BJ (cell line): ENCODE measurements at regions not wholly inside any gene's neighbourhood (a gene's known extent, or its start where the extent isn't known, plus 50 kb on each side); places are given as distances from the start of the nearest gene placed in this dataset.

Source experiments
- CTCF ChIA-PET: fragments of 350-600 bp; formaldehyde crosslinking; extraction: SDS; loops from one replicate; lab custom pipeline; 2021; ENCODE audit warnings: antibody characterized with exemption, inconsistent platforms; lab: Yijun Ruan, JAX
- POLR2A ChIA-PET: fragments of 300-600 bp; sonication (Branson Sonifier 250); formaldehyde crosslinking; extraction: SDS; loops from one replicate; lab custom pipeline; 2021; ENCODE audit warnings: antibody characterized with exemption; lab: Charles Lee
- DNase-seq: peaks from one replicate; pipeline ENCODE4 v3.0.0-alpha.2; 2011; ENCODE audit warnings: low read depth
- H3K27me3 ChIP-seq: 2 replicates; pipeline ENCODE4 v1.6.0; 2011; ENCODE audit warnings: low read length; ENCODE audit not compliant: control insufficient read depth, insufficient read depth
- H3K36me3 ChIP-seq: 2 replicates; pipeline ENCODE4 v1.5.1; 2011; ENCODE audit warnings: low read length; ENCODE audit not compliant: control insufficient read depth, insufficient read depth
- H3K4me3 ChIP-seq: 2 replicates; pipeline ENCODE4 v1.5.1; 2011; ENCODE audit warnings: low read depth, mild to moderate bottlenecking, control low read depth, low read length
- CTCF ChIP-seq: IDR thresholded peaks from 2 replicates; pipeline ENCODE4 v1.5.1; 2011; ENCODE audit warnings: low read depth, mild to moderate bottlenecking, control low read depth, inconsistent platforms, low read length, moderate library complexity; ENCODE audit not compliant: insufficient read depth

GRCh38 chr12:56872366-56872765 is 61.8 kb downstream of the SDR9C7 start:
- TF ChIP-seq CTCF, result no peak
- Histone ChIP-seq H3K4me3 (no peak overlapping the region), H3K27me3 (no peaks in the 10 kb centered on the region), H3K36me3 (no peaks in the 10 kb centered on the region)
- no peak for DNase-seq
- POLR2A ChIA-PET, result no interaction called here
- CTCF ChIA-PET, result no interaction called here

GRCh38 chr12:56867216-56867615 is 67.0 kb downstream of the SDR9C7 start:
- CTCF ChIA-PET, result interaction anchor here (1.0 kb wide), 1 partner anchor 8 kb away, joined by 3 read pairs; no protein-coding TSS in a partner anchor
- POLR2A ChIA-PET, result no interaction called here

GRCh38 chr12:56866493-56866892 is 67.7 kb downstream of the SDR9C7 start:
- Histone ChIP-seq H3K4me3 (no peak overlapping the region), H3K36me3 (no peaks in the 10 kb centered on the region), H3K27me3 (no peaks in the 10 kb centered on the region)
- ChIA-PET CTCF (interaction anchor here (1.0 kb wide), 1 partner anchor 9 kb away, joined by 3 read pairs; no protein-coding TSS in a partner anchor), POLR2A (no interaction called here)
- no peak for DNase-seq
- no peak for TF ChIP-seq CTCF

More at GRCh38 chr12:56867216-56867615, 67.0 kb downstream of the SDR9C7 start:
- Histone ChIP-seq H3K4me3 (no peak overlapping the region), H3K36me3 (no peaks in the 10 kb centered on the region), H3K27me3 (no peaks in the 10 kb centered on the region)
- no peak for TF ChIP-seq CTCF
- no peak for DNase-seq

- no peak for TF ChIP-seq CTCF
- ChIA-PET POLR2A (no interaction called here), CTCF (no interaction called here)
- Histone ChIP-seq H3K36me3 (no peaks in the 10 kb centered on the region), H3K4me3 (no peak overlapping the region), H3K27me3 (no peaks in the 10 kb centered on the region)
- no peak for DNase-seq
These were observed 69.9 kb downstream of the SDR9C7 start for GRCh38 chr12:56864318-56864717.

DNA sequence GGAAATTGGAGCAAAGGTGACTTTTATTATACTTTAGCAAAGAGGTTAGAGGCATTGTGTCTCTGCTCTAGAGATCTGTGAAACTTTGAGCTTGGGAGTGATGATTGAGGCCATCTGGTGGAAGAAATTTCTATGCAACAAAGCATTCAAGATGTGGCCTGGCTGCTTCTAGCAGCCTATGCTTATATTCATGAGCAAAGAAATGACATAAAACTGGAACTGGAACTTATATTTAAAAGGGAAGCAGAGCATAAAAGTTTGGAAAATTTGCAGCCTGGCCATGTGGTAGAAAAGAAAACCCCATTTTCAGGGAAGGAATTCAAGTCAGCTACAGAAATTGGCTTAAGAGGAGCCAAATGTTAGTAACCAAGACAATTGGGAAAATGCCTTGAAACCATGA is 70.4 kb downstream of the SDR9C7 start:
- TF ChIP-seq CTCF, result no peak
- Histone ChIP-seq H3K36me3 (no peaks in the 10 kb centered on the region), H3K4me3 (no peak overlapping the region), H3K27me3 (no peaks in the 10 kb centered on the region)
- no peak for DNase-seq
- POLR2A ChIA-PET, result no interaction called here
- CTCF ChIA-PET, result no interaction called here
